ENCODE measurements at regions not wholly inside any gene's neighbourhood (a gene's known extent, or its start where the extent isn't known, plus 50 kb on each side); places are given as distances from the start of the nearest gene placed in this dataset.

GRCh38 chr1:55928576-55928975, 650.8 kb downstream of the PLPP3 start:
- intact Hi-C loops (cut with micrococcal nuclease; ENCODE audit: unreplicated experiment) (no loop called here), in situ Hi-C loops (cut with HindIII; ENCODE audit: extremely low pct_ligation_motif_present, low pct_unique_long_range_greater_than_20kb) (no loop called here)
- no peaks in the 10 kb centered on the region for H3K4me1 ChIP-seq (ENCODE audit: insufficient read depth, low read length)
- ATAC-seq (no peak), FAIRE-seq (no peak), DNase-seq (ENCODE audit: low spot score) (no peak)
- WGBS (ENCODE audit: low lambda C conversion rate): 2% methylated on average over 2 of the region's 2 CpGs
- TF ChIP-seq CSRNP2 (CRISPR knock-in tag; conservative IDR thresholded peaks at IDR 0.05; ENCODE audit: low read depth) (no peak), REL (CRISPR knock-in tag; conservative IDR thresholded peaks at IDR 0.05) (no peak), IKZF1 (IDR thresholded peaks at IDR 0.05) (no peak), KLF13 (CRISPR knock-in tag; IDR thresholded peaks at IDR 0.05) (no peak), ATRX (CRISPR knock-in tag; IDR thresholded peaks at IDR 0.05; ENCODE audit: borderline replicate concordance) (no peak), CENPT (CRISPR knock-in tag; IDR thresholded peaks at IDR 0.05; ENCODE audit: low read depth) (no peak), WIZ (CRISPR knock-in tag; IDR thresholded peaks at IDR 0.05) (no peak), MZF1 (CRISPR knock-in tag; IDR thresholded peaks at IDR 0.05; ENCODE audit: borderline replicate concordance) (no peak), ZSCAN29 (CRISPR knock-in tag; conservative IDR thresholded peaks at IDR 0.05) (no peak), LBX2 (CRISPR knock-in tag; IDR thresholded peaks at IDR 0.05; ENCODE audit: borderline replicate concordance) (no peak), HIC2 (CRISPR knock-in tag; IDR thresholded peaks at IDR 0.05; ENCODE audit: low read depth) (no peak), FOXK1 (CRISPR knock-in tag; IDR thresholded peaks at IDR 0.05; ENCODE audit: borderline replicate concordance, low read depth) (no peak), NR3C1 (CRISPR knock-in tag; IDR thresholded peaks at IDR 0.05) (no peak), ZNF572 (CRISPR knock-in tag; IDR thresholded peaks at IDR 0.05) (no peak), TBL1XR1 (IDR thresholded peaks at IDR 0.05; ENCODE audit: borderline replicate concordance, low read length, partially characterized antibody) (no peak), KDM2A (CRISPR knock-in tag; IDR thresholded peaks at IDR 0.05; ENCODE audit: borderline replicate concordance, low read depth) (no peak), ZNF432 (CRISPR knock-in tag; IDR thresholded peaks at IDR 0.05; ENCODE audit: borderline replicate concordance) (no peak), TGIF2 (CRISPR knock-in tag; IDR thresholded peaks at IDR 0.05) (no peak), MAZ (IDR thresholded peaks at IDR 0.05; ENCODE audit: borderline replicate concordance, low read depth, low read length) (no peak), MAZ (CRISPR knock-in tag; IDR thresholded peaks at IDR 0.05; ENCODE audit: low read depth) (no peak)
- H3K9ac ChIP-seq (ENCODE audit: insufficient read depth, low read depth, low read length): no peak overlapping the region
- H2AFZ ChIP-seq (ENCODE audit: low read length): no peak overlapping the region
- H3K79me2 ChIP-seq (ENCODE audit: insufficient read depth, low read length): no peaks in the 10 kb centered on the region
- BruUV-seq (replicated peaks): no TSS peak
- H3K4me3 ChIP-seq (replicated peaks in 1 of 3; ENCODE audit: insufficient read depth in 1 of 3, low read depth in 2 of 3, low read length in 3 of 3): no peak overlapping the region
- H3K36me3 ChIP-seq (replicated peaks in 1 of 2; ENCODE audit: control insufficient read depth in 1 of 2, insufficient read depth in 2 of 2, low read length in 2 of 2): no peaks in the 10 kb centered on the region
- H3K27ac ChIP-seq (ENCODE audit: extremely low read length, insufficient read depth, low read length): no peak overlapping the region
- no peaks in the 10 kb centered on the region for H3K27me3 ChIP-seq (ENCODE audit: control insufficient read depth in 1 of 2, insufficient read depth in 2 of 2, low read length in 2 of 2)
- no peaks in the 10 kb centered on the region for H4K20me1 ChIP-seq (ENCODE audit: insufficient read depth, low read length)
- H3K9me3 ChIP-seq (ENCODE audit: low read length): no peaks in the 10 kb centered on the region
- H3K4me2 ChIP-seq (ENCODE audit: low read depth, low read length): no peak overlapping the region
- POLR2A ChIA-PET: no interaction called here
- CTCF ChIA-PET (ENCODE audit: low intra/inter-chr PET ratio, low total read pairs): no interaction called here
